HEK293 (cell line): ENCODE measurements at regions not wholly inside any gene's neighbourhood (a gene's known extent, or its start where the extent isn't known, plus 50 kb on each side); places are given as distances from the start of the nearest gene placed in this dataset.
A peak's percentile ranks its signal among the peaks of the same experiment; 100 is the strongest.

Experiments
- CTCF ChIA-PET: fragments of 350-600 bp; formaldehyde crosslinking; extraction: SDS; loops from one replicate; lab custom pipeline; 2021; ENCODE audit warnings: antibody characterized with exemption; lab: Yijun Ruan, JAX
- POLR2A ChIA-PET: fragments of 300-600 bp; formaldehyde crosslinking; extraction: SDS; loops from one replicate; lab custom pipeline; 2020; ENCODE audit warnings: antibody characterized with exemption, inconsistent platforms; lab: Yijun Ruan, JAX
- H3K27ac ChIP-seq: fragments of 200-500 bp; sonication (Bioruptor generic); 2 replicates; pipeline ENCODE4 v1.5.1; 2014; ENCODE audit warnings: low read depth, low read length, control low read depth, inconsistent platforms; ENCODE audit errors: extremely low read depth
- H3K36me3 ChIP-seq, 2 experiments: fragments of 200-500 bp in 1 of 2; sonication (Bioruptor generic) in 1 of 2; 1 replicate in 1 of 2; 2 replicates in 1 of 2; pipeline ENCODE4 v1.5.1; 2014 to 2017; ENCODE audit warnings: inconsistent platforms in 2 of 2, low read length in 2 of 2; ENCODE audit not compliant: control insufficient read depth in 2 of 2, insufficient read depth in 1 of 2
- H3K4me1 ChIP-seq: fragments of 200-500 bp; sonication (Bioruptor generic); 2 replicates; pipeline ENCODE4 v1.5.1; 2014; ENCODE audit warnings: mild to moderate bottlenecking, low read length, inconsistent platforms; ENCODE audit not compliant: control insufficient read depth, insufficient read depth
- H3K4me3 ChIP-seq: 2 replicates; pipeline ENCODE4 v1.5.1; 2011; ENCODE audit warnings: low read depth, mild to moderate bottlenecking, control low read depth, low read length, moderate library complexity
- H3K9me3 ChIP-seq: fragments of 200-500 bp; sonication (Bioruptor generic); 2 replicates; pipeline ENCODE4 v1.5.1; 2014; ENCODE audit warnings: low read depth, low read length, inconsistent platforms; ENCODE audit not compliant: control insufficient read depth, insufficient read depth
- BCL11A ChIP-seq: fragments of 450-650 bp; formaldehyde crosslinking; IDR thresholded peaks from 2 replicates; pipeline ENCODE4 v1.5.1; 2016; ENCODE audit warnings: low read depth, missing biosample characterization, missing genetic modification characterization
- GLIS1 ChIP-seq: fragments of 450-650 bp; formaldehyde crosslinking; IDR thresholded peaks from 2 replicates; pipeline ENCODE4 v1.5.1; 2016; ENCODE audit warnings: missing biosample characterization, missing genetic modification characterization
- INSM2 ChIP-seq: fragments of 450-650 bp; formaldehyde crosslinking; IDR thresholded peaks from 2 replicates; pipeline ENCODE4 v1.5.1; 2016; ENCODE audit warnings: missing biosample characterization, missing genetic modification characterization
- KLF1 ChIP-seq: fragments of 450-650 bp; formaldehyde crosslinking; IDR thresholded peaks from 2 replicates; pipeline ENCODE4 v1.5.1; 2016; ENCODE audit warnings: missing biosample characterization, missing genetic modification characterization
- KLF7 ChIP-seq: fragments of 450-650 bp; formaldehyde crosslinking; IDR thresholded peaks from 2 replicates; pipeline ENCODE4 v1.5.1; 2016; ENCODE audit warnings: missing biosample characterization, missing genetic modification characterization, borderline replicate concordance
- ZIC2 ChIP-seq: fragments of 450-650 bp; formaldehyde crosslinking; IDR thresholded peaks from 2 replicates; pipeline ENCODE4 v1.5.1; 2016; ENCODE audit warnings: missing biosample characterization, missing genetic modification characterization
- ZNF148 ChIP-seq: fragments of 450-650 bp; formaldehyde crosslinking; IDR thresholded peaks from 2 replicates; pipeline ENCODE4 v1.5.0; 2017; ENCODE audit warnings: missing biosample characterization, missing genetic modification characterization, borderline replicate concordance
- ZNF214 ChIP-seq: fragments of 450-650 bp; formaldehyde crosslinking; IDR thresholded peaks from 2 replicates; pipeline ENCODE4 v1.5.1; 2017; ENCODE audit warnings: missing biosample characterization, mild to moderate bottlenecking, missing genetic modification characterization, borderline replicate concordance
- ZNF248 ChIP-seq: fragments of 450-650 bp; formaldehyde crosslinking; IDR thresholded peaks from 2 replicates; pipeline ENCODE4 v1.5.1; 2017; ENCODE audit warnings: missing biosample characterization, missing genetic modification characterization
- ZNF701 ChIP-seq: fragments of 450-650 bp; formaldehyde crosslinking; IDR thresholded peaks from 2 replicates; pipeline ENCODE4 v1.5.1; 2016; ENCODE audit warnings: missing biosample characterization, missing genetic modification characterization
- ZNF777 ChIP-seq: fragments of 450-650 bp; formaldehyde crosslinking; IDR thresholded peaks from 2 replicates; pipeline ENCODE4 v1.5.1; 2017; ENCODE audit warnings: missing biosample characterization, missing genetic modification characterization, borderline replicate concordance
- ZNF830 ChIP-seq: fragments of 450-650 bp; IDR thresholded peaks from 2 replicates; pipeline ENCODE4 v1.5.0; 2018; ENCODE audit warnings: missing biosample characterization, missing genetic modification characterization, low read depth, mild to moderate bottlenecking, moderate library complexity
- ZSCAN23 ChIP-seq: fragments of 450-650 bp; formaldehyde crosslinking; IDR thresholded peaks from 2 replicates; pipeline ENCODE4 v1.5.1; 2016; ENCODE audit warnings: missing biosample characterization, missing genetic modification characterization
- ZSCAN5A ChIP-seq: fragments of 450-650 bp; formaldehyde crosslinking; IDR thresholded peaks from 2 replicates; pipeline ENCODE4 v1.5.1; 2016; ENCODE audit warnings: missing biosample characterization, missing genetic modification characterization
- TF ChIP-seq, protein P1 (sequence below): fragments of 450-650 bp; formaldehyde crosslinking; IDR thresholded peaks from 2 replicates; pipeline ENCODE4 v1.5.1; 2016; ENCODE audit warnings: missing biosample characterization, missing genetic modification characterization
- TF ChIP-seq, protein P2 (sequence below): fragments of 450-650 bp; formaldehyde crosslinking; IDR thresholded peaks from 2 replicates; pipeline ENCODE4 v1.5.1; 2016; ENCODE audit warnings: missing biosample characterization, missing genetic modification characterization

GRCh38 chr14:101181446-101182313 lies 278.2 kb upstream of the RTL1 start (continued):
- TF ChIP-seq, protein P1, sequence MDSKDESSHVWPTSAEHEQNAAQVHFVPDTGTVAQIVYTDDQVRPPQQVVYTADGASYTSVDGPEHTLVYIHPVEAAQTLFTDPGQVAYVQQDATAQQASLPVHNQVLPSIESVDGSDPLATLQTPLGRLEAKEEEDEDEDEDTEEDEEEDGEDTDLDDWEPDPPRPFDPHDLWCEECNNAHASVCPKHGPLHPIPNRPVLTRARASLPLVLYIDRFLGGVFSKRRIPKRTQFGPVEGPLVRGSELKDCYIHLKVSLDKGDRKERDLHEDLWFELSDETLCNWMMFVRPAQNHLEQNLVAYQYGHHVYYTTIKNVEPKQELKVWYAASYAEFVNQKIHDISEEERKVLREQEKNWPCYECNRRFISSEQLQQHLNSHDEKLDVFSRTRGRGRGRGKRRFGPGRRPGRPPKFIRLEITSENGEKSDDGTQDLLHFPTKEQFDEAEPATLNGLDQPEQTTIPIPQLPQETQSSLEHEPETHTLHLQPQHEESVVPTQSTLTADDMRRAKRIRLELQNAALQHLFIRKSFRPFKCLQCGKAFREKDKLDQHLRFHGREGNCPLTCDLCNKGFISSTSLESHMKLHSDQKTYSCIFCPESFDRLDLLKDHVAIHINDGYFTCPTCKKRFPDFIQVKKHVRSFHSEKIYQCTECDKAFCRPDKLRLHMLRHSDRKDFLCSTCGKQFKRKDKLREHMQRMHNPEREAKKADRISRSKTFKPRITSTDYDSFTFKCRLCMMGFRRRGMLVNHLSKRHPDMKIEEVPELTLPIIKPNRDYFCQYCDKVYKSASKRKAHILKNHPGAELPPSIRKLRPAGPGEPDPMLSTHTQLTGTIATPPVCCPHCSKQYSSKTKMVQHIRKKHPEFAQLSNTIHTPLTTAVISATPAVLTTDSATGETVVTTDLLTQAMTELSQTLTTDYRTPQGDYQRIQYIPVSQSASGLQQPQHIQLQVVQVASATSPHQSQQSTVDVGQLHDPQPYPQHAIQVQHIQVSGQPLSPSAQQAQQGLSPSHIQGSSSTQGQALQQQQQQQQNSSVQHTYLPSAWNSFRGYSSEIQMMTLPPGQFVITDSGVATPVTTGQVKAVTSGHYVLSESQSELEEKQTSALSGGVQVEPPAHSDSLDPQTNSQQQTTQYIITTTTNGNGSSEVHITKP (tag by site-specific recombination): no peak
- TF ChIP-seq ZNF701 (tag by site-specific recombination) (no peak), KLF1 (tag by site-specific recombination) (no peak), GLIS1 (tag by site-specific recombination) (no peak), ZNF248 (no peak)

DNA sequence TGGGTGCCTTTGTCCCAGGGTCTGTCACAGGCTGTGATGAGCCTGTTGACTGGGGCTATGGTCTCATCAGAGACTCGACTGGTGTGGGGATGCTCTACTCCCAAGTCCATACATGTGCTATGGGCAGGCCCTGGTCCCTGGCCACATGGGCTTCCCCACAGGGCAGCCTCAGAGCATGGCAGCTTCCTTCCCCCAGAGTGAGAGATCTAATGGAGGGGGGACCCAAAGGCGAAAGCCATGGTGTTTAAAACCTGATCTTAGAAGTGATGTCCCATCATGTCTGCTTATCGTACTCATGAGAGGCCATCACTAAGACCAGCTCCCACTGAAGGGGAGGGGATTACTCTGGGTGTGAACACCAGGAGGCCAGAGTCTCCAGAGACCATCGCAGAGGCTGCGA lies 279.0 kb upstream of the RTL1 start:
- H3K4me3 ChIP-seq: no peak overlapping the region
- POLR2A ChIA-PET: no interaction called here
- H3K27ac ChIP-seq: no peak overlapping the region
- H3K4me1 ChIP-seq: no peaks in the 10 kb centered on the region
- CTCF ChIA-PET: no interaction called here
- no peaks in the 10 kb centered on the region for H3K36me3 ChIP-seq
- H3K9me3 ChIP-seq: no peaks in the 10 kb centered on the region
- no peak for TF ChIP-seq ZNF830
- no peak for TF ChIP-seq BCL11A (tag by site-specific recombination)
- no peak for TF ChIP-seq ZSCAN23 (tag by site-specific recombination)
- TF ChIP-seq ZNF777 (tag by site-specific recombination): no peak
- TF ChIP-seq ZSCAN5A (tag by site-specific recombination): no peak
- TF ChIP-seq ZNF148: no peak

GRCh38 chr14:101183376-101184103 lies 280.0 kb upstream of the RTL1 start:
- no peaks in the 10 kb centered on the region for H3K9me3 ChIP-seq
- no peak overlapping the region for H3K4me3 ChIP-seq
- H3K4me1 ChIP-seq: no peaks in the 10 kb centered on the region
- ChIA-PET POLR2A (no interaction called here), CTCF (no interaction called here)
- H3K27ac ChIP-seq: no peak overlapping the region
- no peaks in the 10 kb centered on the region for H3K36me3 ChIP-seq
- TF ChIP-seq INSM2 (tag by site-specific recombination) (no peak), ZNF777 (tag by site-specific recombination) (no peak), KLF7 (tag by site-specific recombination) (no peak), ZIC2 (tag by site-specific recombination) (peak; percentile 66), ZNF214 (tag by site-specific recombination) (no peak)
- TF ChIP-seq, protein P2, sequence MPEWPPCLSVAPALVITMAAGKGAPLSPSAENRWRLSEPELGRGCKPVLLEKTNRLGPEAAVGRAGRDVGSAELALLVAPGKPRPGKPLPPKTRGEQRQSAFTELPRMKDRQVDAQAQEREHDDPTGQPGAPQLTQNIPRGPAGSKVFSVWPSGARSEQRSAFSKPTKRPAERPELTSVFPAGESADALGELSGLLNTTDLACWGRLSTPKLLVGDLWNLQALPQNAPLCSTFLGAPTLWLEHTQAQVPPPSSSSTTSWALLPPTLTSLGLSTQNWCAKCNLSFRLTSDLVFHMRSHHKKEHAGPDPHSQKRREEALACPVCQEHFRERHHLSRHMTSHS (tag by site-specific recombination): no peak
